Stimulated activated naive CD8-positive, alpha-beta T cell treated with anti-CD3 and anti-CD28 coated beads, Interleukin-15, Interleukin-2, amounts not matched to agents 100 ng/mL and 50 ng/mL, for 24 hours (primary cell): ENCODE measurements at regions not wholly inside any gene's neighbourhood (a gene's known extent, or its start where the extent isn't known, plus 50 kb on each side); places are given as distances from the start of the nearest gene placed in this dataset.

Experiments used
- H3K27ac Mint-ChIP-seq: one replicate; pipeline ENCODE4 v1.8.0; 2021; ENCODE audit warnings: mild to moderate bottlenecking, mixed read lengths
- H3K27me3 Mint-ChIP-seq: one replicate; pipeline ENCODE4 v1.8.0; 2021; ENCODE audit warnings: mixed read lengths
- H3K36me3 Mint-ChIP-seq: one replicate; pipeline ENCODE4 v1.8.0; 2021; ENCODE audit warnings: low read depth, mixed read lengths
- H3K4me1 Mint-ChIP-seq: one replicate; pipeline ENCODE4 v1.8.0; 2021; ENCODE audit warnings: low read depth, mixed read lengths
- H3K4me3 Mint-ChIP-seq: one replicate; pipeline ENCODE4 v1.8.0; 2021; ENCODE audit warnings: mild to moderate bottlenecking, mixed read lengths
- H3K9me3 Mint-ChIP-seq: one replicate; pipeline ENCODE4 v1.8.0; 2021; ENCODE audit warnings: mixed read lengths

DNA sequence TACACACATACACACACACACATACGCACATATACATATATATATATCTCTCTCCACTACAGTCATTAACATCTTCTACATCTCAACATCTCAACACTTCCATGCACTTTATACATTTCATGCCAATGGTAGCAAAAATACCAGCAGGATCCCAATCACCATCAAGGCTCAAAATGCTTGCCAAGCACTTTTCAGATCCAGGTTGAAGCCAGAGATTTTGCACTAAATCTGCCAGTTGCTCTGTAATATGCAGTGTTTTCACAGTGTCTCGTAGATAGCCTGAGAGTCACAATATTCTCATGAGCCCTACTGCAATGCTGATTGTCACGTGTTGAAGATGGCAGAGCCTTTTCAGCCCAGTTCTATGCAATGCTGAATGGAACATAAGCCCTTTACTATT is 1140.9 kb upstream of the C9orf72 start:
- Mint-ChIP-seq H3K4me1 (no peaks in the 10 kb centered on the region), H3K9me3 (no peaks in the 10 kb centered on the region), H3K27ac (no peak overlapping the region), H3K36me3 (no peaks in the 10 kb centered on the region), H3K27me3 (no peaks in the 10 kb centered on the region), H3K4me3 (no peak overlapping the region)

DNA sequence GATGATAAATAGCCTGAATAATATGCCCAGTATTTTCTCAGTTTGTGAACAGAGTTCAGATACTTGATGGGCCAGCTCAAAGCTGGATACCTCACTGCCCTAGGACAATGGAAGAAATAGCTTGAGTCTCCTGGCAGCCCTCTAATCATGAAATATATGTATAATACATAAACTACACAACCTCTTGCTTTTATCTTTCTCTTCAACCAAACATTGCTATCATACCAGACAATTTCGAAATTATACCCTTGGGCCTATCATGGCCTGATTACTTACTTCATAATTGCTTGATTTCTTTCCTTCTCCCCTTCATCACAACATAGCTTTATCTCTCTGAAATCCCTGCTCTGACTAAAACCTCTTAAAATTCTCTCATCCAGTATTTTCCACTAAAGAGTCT is 1144.9 kb upstream of the C9orf72 start:
- Mint-ChIP-seq H3K4me1 (no peaks in the 10 kb centered on the region), H3K4me3 (no peak overlapping the region), H3K9me3 (no peaks in the 10 kb centered on the region), H3K27me3 (no peaks in the 10 kb centered on the region), H3K36me3 (no peaks in the 10 kb centered on the region), H3K27ac (no peak overlapping the region)

DNA sequence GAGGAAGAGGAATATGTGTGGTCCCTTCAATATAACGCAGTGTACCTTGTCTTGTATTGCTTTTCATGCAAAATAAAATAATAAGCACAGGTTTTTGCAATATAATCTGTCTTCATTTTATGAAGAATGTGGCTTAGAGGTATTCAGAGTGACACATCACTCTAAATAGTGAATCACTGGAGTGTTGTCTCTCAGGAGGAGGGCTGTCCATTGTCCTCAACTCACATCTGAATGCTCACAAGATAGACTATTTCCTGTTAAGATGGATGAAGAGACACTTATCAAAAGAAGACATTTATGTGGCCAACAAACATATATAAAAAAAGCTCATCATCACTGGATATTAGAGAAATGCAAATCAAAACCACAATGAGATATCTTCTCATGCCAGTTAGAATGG is 1147.5 kb upstream of the C9orf72 start:
- no peaks in the 10 kb centered on the region for H3K9me3 Mint-ChIP-seq
- no peak overlapping the region for H3K4me3 Mint-ChIP-seq
- H3K27me3 Mint-ChIP-seq: no peaks in the 10 kb centered on the region
- no peaks in the 10 kb centered on the region for H3K36me3 Mint-ChIP-seq
- H3K27ac Mint-ChIP-seq: no peak overlapping the region
- H3K4me1 Mint-ChIP-seq: no peaks in the 10 kb centered on the region

DNA sequence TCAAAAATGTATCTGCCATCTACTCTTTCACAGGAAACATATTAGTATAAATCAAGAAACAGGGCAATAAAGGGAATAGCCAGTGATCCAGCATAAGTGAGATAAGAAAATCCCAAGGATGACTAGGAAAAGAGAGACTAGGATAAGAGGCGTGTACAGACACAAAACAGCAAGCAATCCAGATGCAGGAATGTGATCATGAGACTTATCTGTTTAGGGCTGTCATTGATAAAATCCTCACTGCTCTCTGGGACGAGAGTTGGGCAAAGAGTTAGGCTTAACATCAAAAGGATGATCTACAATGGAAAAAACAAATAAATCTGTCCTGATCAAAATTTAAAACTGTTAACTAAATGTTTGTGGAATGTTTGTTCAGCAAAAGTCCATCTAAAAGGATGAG is 1156.8 kb upstream of the C9orf72 start:
- Mint-ChIP-seq H3K9me3 (peaks cover 4% of the 10 kb centered on the region), H3K4me3 (no peak overlapping the region), H3K36me3 (no peaks in the 10 kb centered on the region), H3K4me1 (no peaks in the 10 kb centered on the region), H3K27ac (no peak overlapping the region), H3K27me3 (no peaks in the 10 kb centered on the region)

DNA sequence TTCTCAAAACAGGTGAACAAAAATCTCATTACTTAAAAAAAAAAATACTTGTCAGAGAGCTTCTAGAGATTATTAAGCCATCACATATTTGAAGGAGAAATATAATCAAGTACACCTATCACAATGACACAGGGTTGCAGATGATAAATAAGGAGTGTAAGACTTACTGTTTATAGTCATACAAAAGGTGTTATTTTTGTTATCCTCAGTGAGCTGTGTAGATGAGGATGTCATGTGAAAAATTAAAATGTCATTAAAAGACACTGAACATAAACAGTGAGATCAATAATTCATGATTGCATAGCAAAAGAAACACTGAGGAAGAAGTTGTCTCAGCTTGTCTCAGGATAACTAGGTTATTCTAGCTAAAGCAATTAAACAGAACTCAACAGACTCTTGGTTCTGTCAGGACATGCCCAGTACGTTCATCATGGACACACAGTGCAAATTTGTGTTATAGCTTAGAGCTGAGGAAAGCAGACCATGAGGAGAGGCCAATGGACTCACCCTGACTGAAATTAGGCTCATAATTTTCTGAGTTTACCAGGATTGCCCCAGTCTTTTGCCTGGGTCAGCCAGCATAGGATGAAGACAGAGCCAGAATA is 1162.6 kb upstream of the C9orf72 start:
- Mint-ChIP-seq H3K36me3 (no peaks in the 10 kb centered on the region), H3K27ac (no peak overlapping the region), H3K9me3 (no peaks in the 10 kb centered on the region), H3K4me1 (no peaks in the 10 kb centered on the region), H3K4me3 (no peak overlapping the region), H3K27me3 (no peaks in the 10 kb centered on the region)

DNA sequence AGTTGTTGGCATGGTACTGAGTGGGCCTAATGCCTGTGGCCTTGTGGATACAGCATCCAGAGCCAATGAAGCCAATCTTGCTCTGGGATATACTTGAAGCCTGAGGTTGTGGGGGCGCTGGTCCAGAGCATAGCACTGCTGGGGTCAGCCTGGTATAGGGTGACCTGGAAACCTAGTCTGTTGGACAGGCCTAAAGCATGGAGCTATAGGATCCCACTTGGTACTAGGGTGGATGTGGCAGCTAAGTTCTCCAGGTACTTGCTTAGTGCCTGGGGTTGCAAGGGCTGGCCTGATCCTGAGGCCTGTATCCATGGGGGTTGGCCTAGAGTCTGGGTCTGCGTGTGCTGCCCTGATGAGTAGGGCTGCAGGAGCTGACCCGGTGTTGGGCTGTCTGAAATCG is 1168.2 kb upstream of the C9orf72 start:
- H3K27me3 Mint-ChIP-seq: no peaks in the 10 kb centered on the region
- H3K9me3 Mint-ChIP-seq: peaks cover 14% of the 10 kb centered on the region
- no peak overlapping the region for H3K27ac Mint-ChIP-seq
- H3K4me1 Mint-ChIP-seq: no peaks in the 10 kb centered on the region
- no peak overlapping the region for H3K4me3 Mint-ChIP-seq
- H3K36me3 Mint-ChIP-seq: no peaks in the 10 kb centered on the region

DNA sequence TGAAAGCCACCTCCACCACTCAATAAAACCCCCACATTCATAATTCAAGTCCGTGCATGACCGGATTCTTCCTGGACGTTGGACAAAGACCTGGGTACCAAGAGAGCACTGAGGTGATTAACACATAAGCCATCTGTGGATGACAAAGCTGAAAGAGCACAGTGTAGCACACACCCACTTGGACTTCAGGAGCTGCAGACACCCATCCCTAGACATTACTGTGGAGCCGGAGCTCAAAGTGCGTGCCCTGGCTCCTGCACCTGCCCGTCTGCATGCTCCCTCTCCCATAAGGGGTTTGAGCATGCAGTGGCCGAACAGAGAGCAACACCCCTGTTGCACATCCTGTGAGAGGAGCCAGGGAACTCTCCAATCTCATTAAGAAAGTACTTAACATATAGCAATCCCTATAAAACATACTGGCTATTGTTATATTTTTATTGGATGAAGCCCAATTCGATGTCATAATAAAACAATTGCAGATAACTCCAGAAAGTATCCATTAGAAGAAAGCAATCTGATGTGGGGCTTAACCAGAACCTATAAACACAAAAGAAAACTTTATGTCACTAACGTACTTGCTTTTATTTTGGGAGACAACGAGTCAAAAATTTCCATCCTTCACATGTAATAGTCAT is 1174.2 kb upstream of the C9orf72 start:
- Mint-ChIP-seq H3K4me3 (no peak overlapping the region), H3K9me3 (peaks cover 14% of the 10 kb centered on the region), H3K36me3 (no peaks in the 10 kb centered on the region), H3K4me1 (no peaks in the 10 kb centered on the region), H3K27ac (no peak overlapping the region), H3K27me3 (no peaks in the 10 kb centered on the region)

DNA sequence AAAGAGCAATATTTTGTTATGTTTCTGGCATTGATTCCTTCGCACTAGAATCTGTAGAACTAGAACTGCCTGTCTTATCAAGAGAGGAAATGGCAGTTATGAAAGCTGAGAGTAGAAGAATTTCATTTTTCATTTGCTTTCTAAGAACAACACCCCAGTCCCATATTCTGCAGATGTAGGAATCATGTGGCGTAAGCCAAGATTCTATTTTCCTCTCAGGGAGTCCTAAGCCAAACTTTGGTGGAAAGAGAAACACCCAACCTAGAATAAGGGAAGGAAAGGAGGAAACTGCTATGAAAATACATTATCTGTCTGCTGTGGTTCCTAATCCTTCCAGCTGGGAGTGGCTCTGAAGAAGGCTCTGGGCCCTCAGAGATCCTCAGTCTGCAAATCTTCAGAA is 1176.9 kb upstream of the C9orf72 start:
- Mint-ChIP-seq H3K4me1 (no peaks in the 10 kb centered on the region), H3K36me3 (no peaks in the 10 kb centered on the region), H3K9me3 (no peaks in the 10 kb centered on the region), H3K27ac (no peak overlapping the region), H3K27me3 (no peaks in the 10 kb centered on the region), H3K4me3 (no peak overlapping the region)

DNA sequence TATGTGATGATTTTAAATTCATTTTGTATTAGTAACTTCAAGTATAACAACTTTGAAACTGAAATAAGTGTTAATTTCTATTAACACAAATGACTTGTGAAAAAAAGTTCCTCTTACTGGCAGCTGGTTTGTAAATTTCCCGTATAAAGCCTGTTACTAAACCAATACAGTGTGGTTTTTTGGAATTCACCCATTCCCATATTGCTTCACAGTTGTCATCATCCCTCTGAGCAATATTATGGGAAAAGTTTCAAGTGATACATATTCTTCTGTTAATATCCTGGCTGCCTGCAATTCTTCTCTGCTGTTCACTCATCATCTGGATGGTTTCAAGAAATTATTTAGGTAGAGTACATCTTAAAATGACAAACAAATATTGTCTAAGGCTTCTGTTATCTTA is 1185.1 kb upstream of the C9orf72 start:
- Mint-ChIP-seq H3K4me1 (no peaks in the 10 kb centered on the region), H3K27me3 (no peaks in the 10 kb centered on the region), H3K4me3 (no peak overlapping the region), H3K36me3 (no peaks in the 10 kb centered on the region), H3K9me3 (no peaks in the 10 kb centered on the region), H3K27ac (no peak overlapping the region)

DNA sequence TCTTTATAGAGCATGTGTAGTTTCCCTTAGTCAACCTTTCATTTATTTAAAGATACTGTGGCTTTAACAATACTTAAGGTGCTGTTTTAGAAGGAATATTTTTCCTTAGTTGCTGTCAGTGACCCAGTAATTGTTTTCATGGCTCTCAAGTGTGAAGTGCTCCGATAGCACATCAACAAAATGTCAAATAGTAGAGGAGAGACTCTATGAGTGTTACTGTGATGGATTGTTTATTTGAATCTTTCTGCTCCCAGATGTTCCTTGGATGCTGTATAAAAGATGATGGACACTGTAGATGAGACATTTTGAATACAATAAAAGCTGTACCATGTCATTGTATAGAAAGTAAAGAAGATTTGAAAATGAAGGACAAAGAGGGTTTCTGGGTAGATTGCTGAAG is 1185.7 kb upstream of the C9orf72 start:
- Mint-ChIP-seq H3K9me3 (no peaks in the 10 kb centered on the region), H3K4me3 (no peak overlapping the region), H3K27ac (no peak overlapping the region)

DNA sequence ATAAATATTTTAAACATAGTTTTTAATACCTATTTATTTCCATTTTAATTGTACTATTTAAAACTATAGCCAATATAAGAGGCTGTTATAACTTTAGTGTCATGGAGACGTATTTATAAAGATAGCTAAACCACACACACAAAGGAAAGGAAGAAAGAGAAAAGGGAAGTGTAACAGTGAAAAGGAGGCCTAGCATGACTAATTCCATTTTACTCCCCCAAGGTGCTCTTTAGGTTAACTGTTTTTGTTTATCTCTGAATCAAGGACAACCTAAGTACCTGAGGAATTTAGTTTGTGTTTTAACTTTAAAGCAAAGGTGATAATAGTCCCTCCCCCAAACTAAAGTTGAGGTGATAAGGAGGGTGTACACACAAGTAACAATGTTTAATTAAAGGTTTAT is 1188.9 kb upstream of the C9orf72 start:
- H3K27ac Mint-ChIP-seq: no peak overlapping the region
- H3K4me3 Mint-ChIP-seq: no peak overlapping the region
- H3K27me3 Mint-ChIP-seq: no peaks in the 10 kb centered on the region
- H3K4me1 Mint-ChIP-seq: no peaks in the 10 kb centered on the region
- H3K9me3 Mint-ChIP-seq: peaks cover 5% of the 10 kb centered on the region
- no peaks in the 10 kb centered on the region for H3K36me3 Mint-ChIP-seq

More for the DNA sequence above, 1185.7 kb upstream of the C9orf72 start:
- H3K36me3 Mint-ChIP-seq: no peaks in the 10 kb centered on the region
- H3K4me1 Mint-ChIP-seq: no peaks in the 10 kb centered on the region
- no peaks in the 10 kb centered on the region for H3K27me3 Mint-ChIP-seq

DNA sequence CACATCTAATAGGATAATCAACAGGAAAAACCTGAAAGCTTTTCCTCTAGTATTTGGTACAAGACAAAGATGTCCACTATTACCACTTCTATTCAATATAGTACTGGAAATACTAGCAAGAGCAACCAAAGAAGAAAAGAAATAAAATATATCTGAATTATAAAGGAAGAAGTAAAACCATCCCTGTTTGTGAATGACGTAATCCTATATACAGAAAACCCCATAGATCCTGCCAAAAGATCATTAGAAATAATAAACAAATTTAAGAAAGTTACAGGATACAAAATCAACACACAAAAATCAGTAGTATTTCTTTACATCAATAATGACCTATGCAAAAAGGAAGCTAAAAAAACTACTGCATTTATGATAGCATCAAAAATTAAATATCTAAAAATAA is 1191.3 kb upstream of the C9orf72 start:
- H3K4me1 Mint-ChIP-seq: no peaks in the 10 kb centered on the region
- no peak overlapping the region for H3K4me3 Mint-ChIP-seq
- H3K36me3 Mint-ChIP-seq: no peaks in the 10 kb centered on the region
- peaks cover 5% of the 10 kb centered on the region for H3K9me3 Mint-ChIP-seq
- no peaks in the 10 kb centered on the region for H3K27me3 Mint-ChIP-seq
- H3K27ac Mint-ChIP-seq: no peak overlapping the region

DNA sequence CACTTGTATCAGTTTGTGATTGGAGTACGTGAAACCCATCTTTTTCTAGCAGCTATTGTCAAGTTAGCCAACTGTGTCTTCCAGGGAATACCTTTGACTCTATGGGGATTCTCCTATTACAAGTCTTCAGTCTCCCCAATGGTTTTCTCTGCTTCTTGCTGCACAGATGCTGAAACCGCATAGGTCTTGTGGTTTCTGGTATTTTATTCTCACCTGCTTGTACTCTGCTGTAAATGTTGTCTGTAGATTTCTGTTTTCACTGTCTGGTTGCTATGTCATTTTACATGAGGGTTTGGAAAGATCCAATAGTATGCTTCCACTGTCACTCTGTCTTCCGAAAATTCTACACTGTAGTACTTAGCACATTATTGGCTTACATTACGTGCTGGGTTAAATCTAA is 1196.9 kb upstream of the C9orf72 start:
- no peaks in the 10 kb centered on the region for H3K27me3 Mint-ChIP-seq
- H3K4me3 Mint-ChIP-seq: no peak overlapping the region
- H3K9me3 Mint-ChIP-seq: peaks cover 4% of the 10 kb centered on the region
- no peaks in the 10 kb centered on the region for H3K36me3 Mint-ChIP-seq
- H3K4me1 Mint-ChIP-seq: no peaks in the 10 kb centered on the region
- H3K27ac Mint-ChIP-seq: no peak overlapping the region

DNA sequence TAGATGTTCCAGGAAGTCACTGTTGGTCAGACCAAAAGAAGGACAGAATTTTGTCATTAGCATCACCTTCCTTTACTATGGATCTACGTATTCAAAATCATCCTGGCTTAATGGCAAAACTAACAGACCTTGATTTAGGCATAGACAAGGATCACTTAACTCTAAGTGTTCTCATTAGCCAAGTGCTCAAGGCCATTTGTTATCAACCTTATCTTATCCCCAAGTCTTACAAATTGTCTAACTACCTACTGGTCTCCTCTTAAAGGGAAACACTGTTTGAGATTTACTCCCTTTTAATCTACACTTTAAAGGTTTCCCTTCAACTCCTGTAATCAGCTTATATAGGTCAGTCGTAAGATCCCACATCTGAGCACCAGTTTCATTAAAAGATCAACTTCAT is 1197.5 kb upstream of the C9orf72 start:
- no peaks in the 10 kb centered on the region for H3K9me3 Mint-ChIP-seq
- no peak overlapping the region for H3K4me3 Mint-ChIP-seq
- no peaks in the 10 kb centered on the region for H3K36me3 Mint-ChIP-seq
- no peaks in the 10 kb centered on the region for H3K4me1 Mint-ChIP-seq
- H3K27me3 Mint-ChIP-seq: no peaks in the 10 kb centered on the region
- no peak overlapping the region for H3K27ac Mint-ChIP-seq

DNA sequence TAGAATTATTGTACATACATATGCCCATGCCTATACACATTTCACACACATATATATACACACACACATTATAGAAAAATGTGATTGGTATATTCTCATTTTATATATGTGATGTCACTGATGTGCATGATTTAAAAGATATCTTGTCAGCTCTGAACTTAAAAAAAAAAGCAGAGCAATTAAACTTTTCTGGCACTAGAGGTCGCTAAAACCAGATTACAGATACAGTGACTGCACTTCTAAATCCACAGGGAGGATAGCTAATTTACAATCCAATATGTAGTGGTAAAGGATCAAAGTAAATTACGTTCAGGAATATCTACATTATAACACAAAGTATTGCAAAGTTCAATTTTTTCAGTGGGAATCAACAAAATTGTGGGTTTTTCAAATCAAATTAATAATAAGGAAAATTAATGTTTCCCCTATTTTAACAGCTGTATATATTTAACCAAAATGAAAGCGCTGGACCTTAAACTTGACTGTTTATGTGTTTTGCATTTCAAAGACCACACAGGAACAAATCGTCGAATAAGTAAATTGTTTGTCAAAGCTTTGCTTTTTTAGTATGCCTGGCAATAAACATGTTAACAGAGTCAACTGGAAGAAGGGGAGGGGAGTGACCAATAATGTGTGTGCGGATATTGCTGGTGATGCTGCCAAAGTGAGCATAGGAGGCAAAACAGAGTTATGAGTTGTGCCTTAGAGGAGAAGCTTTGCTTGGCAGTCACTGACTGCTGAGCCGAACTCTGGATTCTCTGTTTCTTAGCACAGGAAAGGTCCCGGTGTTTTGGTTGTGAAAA is 1201.4 kb upstream of the C9orf72 start:
- H3K4me3 Mint-ChIP-seq: no peak overlapping the region
- no peaks in the 10 kb centered on the region for H3K4me1 Mint-ChIP-seq
- H3K27me3 Mint-ChIP-seq: no peaks in the 10 kb centered on the region
- H3K9me3 Mint-ChIP-seq: no peaks in the 10 kb centered on the region
- no peak overlapping the region for H3K27ac Mint-ChIP-seq
- H3K36me3 Mint-ChIP-seq: no peaks in the 10 kb centered on the region
